SK-N-SH treated with all-trans-retinoic acid at 6 μM for 48 hours (cell line): ENCODE measurements at regions not wholly inside any gene's neighbourhood (a gene's known extent, or its start where the extent isn't known, plus 50 kb on each side); places are given as distances from the start of the nearest gene placed in this dataset.

Source experiments
- ARNTL ChIP-seq: fragments of 450-650 bp; formaldehyde crosslinking; IDR thresholded peaks from 2 replicates; pipeline ENCODE4 v1.5.0; 2020; ENCODE audit warnings: low read depth, mild to moderate bottlenecking, moderate library complexity, borderline replicate concordance
- BACH2 ChIP-seq: fragments of 250-450 bp; sonication (Bioruptor Pico); IDR thresholded peaks from 2 replicates; pipeline ENCODE4 v1.9.0; 2021; ENCODE audit warnings: mild to moderate bottlenecking, borderline replicate concordance
- PATZ1 ChIP-seq: fragments of 250-450 bp; sonication (Bioruptor Pico); IDR thresholded peaks from 2 replicates; pipeline ENCODE4 v1.8.0; 2020; ENCODE audit warnings: mild to moderate bottlenecking, moderate library complexity, borderline replicate concordance
- POU6F1 ChIP-seq: fragments of 250-450 bp; sonication (Bioruptor Pico); IDR thresholded peaks from 2 replicates; pipeline ENCODE4 v1.8.0; 2021; ENCODE audit warnings: low read depth, mild to moderate bottlenecking, moderate library complexity, borderline replicate concordance
- PPARA ChIP-seq: fragments of 250-450 bp; sonication (Bioruptor Pico); IDR thresholded peaks from 2 replicates; pipeline ENCODE4 v1.5.0; 2020; ENCODE audit warnings: mild to moderate bottlenecking, borderline replicate concordance
- RARB ChIP-seq: fragments of 250-450 bp; sonication (Bioruptor Pico); IDR thresholded peaks from 2 replicates; pipeline ENCODE4 v1.8.0; 2021; ENCODE audit warnings: mild to moderate bottlenecking, moderate library complexity
- SNAI2 ChIP-seq: fragments of 250-450 bp; sonication (Bioruptor Pico); IDR thresholded peaks from 2 replicates; pipeline ENCODE4 v1.5.0; 2020; ENCODE audit warnings: mild to moderate bottlenecking, moderate library complexity
- ZFP3 ChIP-seq: fragments of 250-450 bp; sonication (Bioruptor Pico); IDR thresholded peaks from 2 replicates; pipeline ENCODE4 v1.5.0; 2020; ENCODE audit warnings: mild to moderate bottlenecking, moderate library complexity
- TF ChIP-seq, protein P1 (sequence below): fragments of 250-450 bp; sonication (Bioruptor Pico); IDR thresholded peaks from 2 replicates; pipeline ENCODE4 v1.5.0; 2020; ENCODE audit warnings: mild to moderate bottlenecking, moderate library complexity

- TF ChIP-seq BACH2 (CRISPR knock-in tag): no peak
- TF ChIP-seq RARB (CRISPR knock-in tag): no peak
- TF ChIP-seq, protein P1, sequence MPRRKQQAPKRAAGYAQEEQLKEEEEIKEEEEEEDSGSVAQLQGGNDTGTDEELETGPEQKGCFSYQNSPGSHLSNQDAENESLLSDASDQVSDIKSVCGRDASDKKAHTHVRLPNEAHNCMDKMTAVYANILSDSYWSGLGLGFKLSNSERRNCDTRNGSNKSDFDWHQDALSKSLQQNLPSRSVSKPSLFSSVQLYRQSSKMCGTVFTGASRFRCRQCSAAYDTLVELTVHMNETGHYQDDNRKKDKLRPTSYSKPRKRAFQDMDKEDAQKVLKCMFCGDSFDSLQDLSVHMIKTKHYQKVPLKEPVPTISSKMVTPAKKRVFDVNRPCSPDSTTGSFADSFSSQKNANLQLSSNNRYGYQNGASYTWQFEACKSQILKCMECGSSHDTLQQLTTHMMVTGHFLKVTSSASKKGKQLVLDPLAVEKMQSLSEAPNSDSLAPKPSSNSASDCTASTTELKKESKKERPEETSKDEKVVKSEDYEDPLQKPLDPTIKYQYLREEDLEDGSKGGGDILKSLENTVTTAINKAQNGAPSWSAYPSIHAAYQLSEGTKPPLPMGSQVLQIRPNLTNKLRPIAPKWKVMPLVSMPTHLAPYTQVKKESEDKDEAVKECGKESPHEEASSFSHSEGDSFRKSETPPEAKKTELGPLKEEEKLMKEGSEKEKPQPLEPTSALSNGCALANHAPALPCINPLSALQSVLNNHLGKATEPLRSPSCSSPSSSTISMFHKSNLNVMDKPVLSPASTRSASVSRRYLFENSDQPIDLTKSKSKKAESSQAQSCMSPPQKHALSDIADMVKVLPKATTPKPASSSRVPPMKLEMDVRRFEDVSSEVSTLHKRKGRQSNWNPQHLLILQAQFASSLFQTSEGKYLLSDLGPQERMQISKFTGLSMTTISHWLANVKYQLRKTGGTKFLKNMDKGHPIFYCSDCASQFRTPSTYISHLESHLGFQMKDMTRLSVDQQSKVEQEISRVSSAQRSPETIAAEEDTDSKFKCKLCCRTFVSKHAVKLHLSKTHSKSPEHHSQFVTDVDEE (CRISPR knock-in tag): no peak
- TF ChIP-seq PATZ1 (CRISPR knock-in tag): no peak
- no peak for TF ChIP-seq PPARA (CRISPR knock-in tag)
- TF ChIP-seq ARNTL (CRISPR knock-in tag): no peak
- TF ChIP-seq POU6F1 (CRISPR knock-in tag): no peak
- no peak for TF ChIP-seq SNAI2 (CRISPR knock-in tag)
- TF ChIP-seq ZFP3: no peak
Measured at GRCh38 chr14:83958359-83958758, 1571.6 kb upstream of the FLRT2 start.
